ENCODE measurements at regions not wholly inside any gene's neighbourhood (a gene's known extent, or its start where the extent isn't known, plus 50 kb on each side); places are given as distances from the start of the nearest gene placed in this dataset.
"Not testable (repeated sequence)": the region's sequence is repeated elsewhere in the genome, so short reads cannot be mapped to it uniquely, and the experiment has no call there.

DNA sequence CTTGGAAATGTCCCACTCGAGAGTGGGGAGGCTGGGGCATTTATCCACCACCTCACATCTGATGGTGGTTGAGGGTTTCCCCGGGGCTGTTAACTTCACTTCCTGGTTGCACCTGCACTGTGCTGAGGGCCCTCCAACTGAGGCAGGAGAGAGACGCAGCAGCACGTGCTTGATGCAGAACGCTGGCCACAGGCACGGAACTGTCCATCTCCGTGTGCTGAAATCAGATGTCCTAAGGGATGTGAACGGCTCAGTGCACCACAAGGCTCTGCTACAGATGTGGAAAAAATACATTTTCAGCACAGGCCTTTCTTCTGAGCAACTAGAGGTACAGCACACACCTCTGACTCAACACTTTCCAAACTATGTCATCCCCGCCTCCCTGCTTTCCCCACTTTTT is 114.8 kb upstream of the C16orf82 start:
- no peak for FAIRE-seq

DNA sequence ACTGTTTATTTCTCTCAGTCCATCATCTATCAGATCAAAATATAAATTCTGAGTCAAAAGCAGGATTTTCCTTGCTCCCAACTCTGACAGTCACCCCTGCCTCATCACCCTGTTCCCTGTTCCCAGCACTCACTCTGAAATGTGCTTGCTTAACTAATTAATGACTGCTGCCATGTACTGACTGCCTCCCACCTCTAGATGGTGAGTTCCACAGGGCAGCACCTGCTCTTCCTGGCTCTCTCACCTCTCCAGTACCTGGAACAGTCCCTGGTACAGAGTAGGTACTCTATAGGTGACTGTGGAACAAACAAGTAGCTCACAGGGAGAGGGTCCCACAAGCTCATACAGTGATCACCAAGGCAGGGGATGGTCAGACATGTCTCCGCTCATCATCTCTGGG is 114.3 kb upstream of the C16orf82 start:
- no peak for DNase-seq (ENCODE audit: insufficient read length, low spot score)
- no peak for FAIRE-seq

More for the DNA sequence above, 114.8 kb upstream of the C16orf82 start:
- DNase-seq (ENCODE audit: insufficient read length, low spot score), result no peak

DNA sequence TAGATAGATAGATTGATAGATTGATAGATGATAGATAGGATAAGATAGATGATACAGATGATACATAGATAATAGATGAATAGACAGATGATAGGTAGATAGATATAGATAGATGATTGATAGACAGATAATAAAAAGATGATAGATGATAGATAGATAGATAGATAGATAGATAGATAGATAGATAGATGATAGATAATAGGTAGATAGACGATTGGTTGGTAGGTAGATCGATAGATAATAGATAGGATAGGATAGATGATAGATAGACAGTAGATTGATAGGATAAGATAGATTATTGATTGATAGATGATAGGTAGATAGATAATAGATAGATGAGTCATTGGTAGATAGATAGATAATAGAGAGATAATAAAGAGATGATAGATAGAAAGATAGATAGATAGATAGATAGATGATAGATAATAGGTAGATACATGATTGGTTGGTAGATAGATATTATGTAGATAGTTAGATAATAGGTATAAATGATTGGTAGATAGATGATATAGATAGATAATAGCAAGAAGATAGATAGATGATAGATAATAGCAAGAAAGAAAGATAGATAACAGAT is 109.4 kb upstream of the C16orf82 start:
- DNase-seq (ENCODE audit: insufficient read length, low spot score) (no peak), FAIRE-seq (no peak)

DNA sequence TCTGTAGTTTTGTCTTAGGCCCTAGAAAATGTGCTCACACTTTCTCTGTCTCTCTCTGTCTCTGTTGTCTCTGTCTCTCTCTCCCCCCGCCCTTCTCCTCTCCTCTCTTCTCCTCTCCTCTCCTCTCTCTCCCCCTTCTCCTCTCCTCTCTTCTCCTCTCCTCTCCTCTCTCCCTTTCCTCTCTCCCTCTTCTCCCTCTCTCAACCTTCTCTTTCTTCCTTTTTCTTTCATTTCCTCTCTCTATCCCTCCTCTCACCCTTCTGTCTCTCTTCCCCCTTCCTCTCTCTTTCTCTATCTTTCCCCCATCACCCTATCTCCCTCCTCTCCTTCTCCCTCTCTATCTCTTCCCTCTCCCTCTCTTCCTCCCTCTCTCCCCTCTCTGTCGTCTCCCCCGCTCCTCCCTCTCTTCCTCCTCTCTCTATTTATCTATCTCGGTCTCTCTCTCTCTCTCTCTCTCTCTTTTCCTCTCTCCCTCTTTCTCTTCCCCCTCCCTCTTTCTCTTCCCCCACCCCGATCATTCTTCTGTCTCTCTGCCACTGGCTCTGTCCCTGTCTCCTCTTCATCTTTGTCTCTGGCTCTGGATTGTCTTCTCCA is 107.2 kb upstream of the C16orf82 start:
- no peak for FAIRE-seq

DNA sequence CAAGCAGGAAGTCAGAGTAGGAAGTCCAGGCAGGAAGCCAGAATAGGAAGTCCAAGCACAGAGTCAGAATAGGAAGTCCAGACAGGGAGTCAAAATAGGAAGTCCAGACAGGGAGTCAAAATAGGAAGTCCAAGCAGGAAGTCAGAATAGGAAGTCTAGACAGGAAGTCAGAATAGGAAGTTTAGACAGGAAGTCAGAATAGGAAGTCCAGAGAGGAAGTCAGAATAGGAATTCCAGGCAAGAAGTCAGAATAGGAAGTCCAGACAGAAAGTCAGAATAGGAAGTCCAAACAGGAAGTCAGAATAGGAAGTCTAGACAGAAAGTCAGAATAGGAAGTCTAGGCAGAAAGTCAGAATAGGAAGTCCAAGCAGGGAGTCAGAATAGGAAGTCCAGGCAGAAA is 105.3 kb upstream of the C16orf82 start:
- DNase-seq (ENCODE audit: insufficient read length, low spot score), result no peak
- no peak for FAIRE-seq

More for the DNA sequence above, 107.2 kb upstream of the C16orf82 start:
- DNase-seq (ENCODE audit: insufficient read length, low spot score), result no peak

DNA sequence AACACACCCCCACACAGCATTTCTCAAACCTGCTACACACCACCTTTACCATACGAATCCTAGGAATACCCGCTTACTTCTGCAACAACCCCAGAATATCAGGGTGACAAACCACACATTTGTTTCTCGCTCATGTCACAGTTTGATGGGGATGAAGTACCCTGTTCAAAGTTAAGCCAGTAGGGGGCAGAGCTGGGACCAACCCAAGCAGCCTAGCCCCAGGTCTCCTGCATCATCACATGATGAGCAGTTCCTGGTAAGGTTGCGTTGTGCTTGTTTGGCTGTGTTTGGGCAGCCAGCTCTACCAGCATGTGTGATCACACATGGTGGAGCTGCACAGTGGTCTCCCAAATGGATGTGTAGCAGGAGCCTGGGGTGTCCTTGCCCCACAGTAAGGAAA is 103.6 kb upstream of the C16orf82 start:
- no peak for DNase-seq (ENCODE audit: insufficient read length, low spot score)

DNA sequence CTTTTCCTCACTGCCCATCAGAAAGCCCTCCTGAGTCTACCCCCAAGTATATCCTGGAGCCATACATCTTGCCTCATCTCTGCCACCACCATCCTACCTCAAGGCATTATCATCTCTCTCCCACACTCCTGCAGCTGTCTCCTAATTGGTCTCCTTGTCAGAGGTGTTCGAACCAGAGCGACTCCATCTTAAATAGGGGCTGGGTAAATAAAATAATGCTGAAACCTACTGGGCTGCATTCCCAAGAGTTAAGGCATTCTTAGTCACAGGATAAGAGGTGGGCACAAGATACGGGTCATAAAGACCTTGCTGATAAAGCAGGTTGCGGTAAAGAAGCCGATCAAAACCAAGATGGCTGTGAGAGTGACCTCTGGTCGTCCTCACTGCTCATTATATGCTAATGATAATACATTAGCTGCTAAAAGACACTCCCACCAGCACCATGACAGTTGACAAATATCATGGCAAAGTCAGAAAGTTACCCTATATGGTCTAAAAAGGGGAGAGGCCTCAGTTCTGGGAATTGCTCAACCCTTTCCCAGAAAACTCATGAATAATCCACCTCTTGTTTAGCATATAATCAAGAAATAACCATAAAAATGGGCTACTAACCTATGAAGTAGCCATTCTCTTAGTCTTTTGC is 97.0 kb upstream of the C16orf82 start:
- DNase-seq (ENCODE audit: insufficient read length, low spot score) (no peak), FAIRE-seq (no peak)

More for the DNA sequence above, 103.6 kb upstream of the C16orf82 start:
- FAIRE-seq, result no peak

DNA sequence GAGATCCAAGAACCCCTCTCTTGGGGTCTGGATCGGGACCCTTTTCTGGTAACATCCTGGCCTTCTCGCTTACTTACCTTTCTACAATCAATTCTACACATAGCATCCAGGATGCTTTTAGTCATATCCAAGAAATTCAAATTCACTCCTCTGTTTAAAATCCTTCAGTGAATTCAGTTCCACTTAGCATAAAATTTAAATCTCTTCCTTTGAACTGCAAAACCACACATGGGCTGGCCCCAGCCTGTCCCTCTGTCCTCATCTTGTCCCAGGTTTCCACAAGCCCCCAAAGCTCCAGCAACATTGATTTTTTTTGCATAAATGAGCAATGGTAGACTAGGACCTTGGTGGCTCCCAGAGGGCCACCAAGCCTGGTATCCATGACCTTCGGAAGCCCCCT is 96.4 kb upstream of the C16orf82 start:
- FAIRE-seq (no peak), DNase-seq (ENCODE audit: insufficient read length, low spot score) (no peak)

DNA sequence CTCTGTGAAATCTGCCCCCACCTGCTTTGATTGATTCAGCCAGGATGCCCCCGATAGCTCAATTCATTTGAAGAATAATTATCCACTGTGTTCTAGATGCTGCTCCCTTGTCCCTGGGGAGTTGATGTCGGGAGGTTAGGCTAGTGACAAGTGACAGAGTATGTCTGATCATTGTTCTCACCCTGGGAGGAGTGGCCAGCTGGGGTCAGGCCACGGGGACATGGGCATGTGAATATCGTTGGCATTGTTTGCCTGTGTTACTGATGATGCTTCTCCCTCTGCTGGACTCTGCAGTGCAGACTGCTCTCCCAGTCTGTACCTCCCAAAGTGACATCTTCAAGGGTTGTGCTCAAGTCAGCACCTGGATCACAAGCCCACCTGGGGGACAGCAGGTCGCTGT is 89.9 kb upstream of the C16orf82 start:
- FAIRE-seq (no peak), DNase-seq (ENCODE audit: insufficient read length, low spot score) (no peak)

DNA sequence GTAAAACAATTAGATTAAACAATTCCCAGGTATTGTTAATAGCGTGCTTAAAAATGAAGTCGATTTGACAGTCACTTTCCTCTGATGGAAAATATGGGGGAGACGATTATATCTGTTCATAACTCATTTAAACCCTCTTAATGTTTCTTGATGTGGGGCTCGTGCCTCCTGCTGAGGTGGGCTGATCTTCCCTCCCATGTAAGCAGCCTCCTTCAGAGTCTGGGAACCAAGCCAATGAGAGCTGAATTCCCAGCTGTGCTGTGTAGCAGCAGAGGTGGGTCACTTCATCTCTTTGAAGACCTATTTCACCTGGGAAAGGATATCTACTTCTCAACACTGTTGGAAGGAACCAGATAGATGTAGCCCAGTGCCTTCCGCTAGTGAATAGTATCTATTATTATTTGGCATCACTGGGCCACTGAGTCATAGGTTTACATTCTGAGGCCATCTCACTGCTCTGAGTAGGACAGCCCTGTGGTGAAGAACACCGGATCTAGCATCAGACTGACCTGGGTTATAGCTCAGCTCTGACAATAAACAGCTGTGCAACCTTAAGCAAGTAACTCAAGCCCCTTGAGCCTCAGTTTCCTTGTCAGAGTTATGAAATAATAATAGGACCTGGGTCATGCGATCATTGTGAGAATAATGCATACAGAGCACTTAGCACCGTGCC is 85.3 kb upstream of the C16orf82 start:
- FAIRE-seq (no peak), DNase-seq (ENCODE audit: insufficient read length, low spot score) (no peak)

DNA sequence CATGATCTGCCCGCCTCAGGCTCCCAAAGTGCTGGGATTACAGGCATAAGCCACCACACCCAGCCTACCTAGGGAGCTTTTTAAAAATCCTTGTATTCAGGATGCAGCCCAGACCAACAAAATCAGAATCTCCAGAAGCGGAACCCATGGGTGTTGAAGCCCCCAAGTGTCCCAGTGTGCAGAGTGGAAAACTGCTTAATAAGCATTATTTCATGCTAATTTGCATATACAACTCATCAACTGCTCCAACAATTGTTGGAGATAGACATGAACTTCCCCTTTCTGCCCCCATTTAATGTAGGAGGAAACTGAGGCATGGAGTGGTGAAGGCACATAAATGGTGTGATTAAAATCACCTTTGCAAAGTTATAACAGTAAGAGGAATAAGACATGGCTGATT is 84.3 kb upstream of the C16orf82 start:
- no peak for FAIRE-seq
- DNase-seq (ENCODE audit: insufficient read length, low spot score), result no peak

DNA sequence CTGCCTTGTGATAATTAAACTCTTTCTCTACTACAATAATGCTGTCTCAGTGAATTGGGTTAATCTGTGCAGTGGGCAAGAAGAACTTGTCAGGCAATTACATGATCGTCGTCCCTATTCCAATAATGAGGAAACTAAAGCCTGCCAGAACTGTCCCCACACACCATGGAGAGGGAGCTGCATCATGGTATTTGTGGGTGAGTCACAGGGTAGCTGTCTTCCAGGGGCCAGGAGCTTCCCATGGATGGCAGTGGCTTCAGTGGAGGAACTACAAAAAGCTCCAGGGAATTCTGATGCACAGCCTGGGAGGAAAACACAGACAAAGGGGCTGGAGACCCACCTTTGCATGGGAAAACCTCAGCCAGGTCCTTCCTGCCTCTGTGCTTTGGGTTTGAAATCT is 83.3 kb upstream of the C16orf82 start:
- FAIRE-seq (no peak), DNase-seq (ENCODE audit: insufficient read length, low spot score) (no peak)

DNA sequence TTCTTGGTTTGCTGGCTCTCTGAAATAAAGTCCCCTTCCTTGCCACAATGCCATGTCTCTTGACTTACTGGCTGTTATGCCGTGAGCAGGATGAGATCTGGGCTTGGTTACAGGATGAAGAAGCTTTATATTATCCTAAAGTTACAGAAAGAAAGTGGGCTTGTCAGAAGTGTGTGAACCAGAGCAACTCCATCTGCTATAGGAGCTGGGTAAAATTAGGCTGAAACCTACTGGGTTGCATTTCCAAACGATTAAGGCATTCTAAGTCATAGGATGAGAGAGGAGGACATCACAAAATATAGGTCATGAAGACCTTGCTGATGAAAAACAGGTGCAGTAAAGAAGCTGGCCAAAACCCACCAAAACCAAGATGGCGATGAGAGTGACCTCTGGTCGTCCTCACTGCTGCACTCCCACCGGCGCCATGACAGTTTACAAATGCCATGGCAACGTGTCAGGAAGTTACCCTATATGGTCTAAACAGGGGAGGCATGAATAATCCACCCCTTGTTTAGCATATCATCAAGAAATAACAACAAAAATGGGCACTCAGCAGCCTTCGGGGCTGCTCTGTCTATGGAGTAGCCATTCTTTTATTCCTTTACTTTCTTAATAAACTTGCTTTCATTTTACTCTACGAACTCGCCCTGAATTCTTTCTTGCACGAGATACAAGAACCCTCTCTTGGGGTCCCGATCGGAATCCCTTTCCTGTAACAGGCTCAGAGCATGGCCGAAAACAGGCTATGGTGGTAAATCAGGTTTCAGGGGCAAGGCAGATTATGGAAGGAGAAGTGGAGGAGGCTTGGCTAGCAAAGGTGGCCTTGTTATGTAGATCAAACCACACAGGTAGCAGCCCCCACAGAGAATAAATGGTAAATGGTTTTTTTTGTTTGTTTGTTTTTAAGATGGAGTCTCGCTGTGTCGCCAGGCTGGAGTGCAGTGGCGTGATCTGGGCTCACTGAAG is 81.3 kb upstream of the C16orf82 start:
- no peak for FAIRE-seq
- DNase-seq (ENCODE audit: insufficient read length, low spot score), result no peak

DNA sequence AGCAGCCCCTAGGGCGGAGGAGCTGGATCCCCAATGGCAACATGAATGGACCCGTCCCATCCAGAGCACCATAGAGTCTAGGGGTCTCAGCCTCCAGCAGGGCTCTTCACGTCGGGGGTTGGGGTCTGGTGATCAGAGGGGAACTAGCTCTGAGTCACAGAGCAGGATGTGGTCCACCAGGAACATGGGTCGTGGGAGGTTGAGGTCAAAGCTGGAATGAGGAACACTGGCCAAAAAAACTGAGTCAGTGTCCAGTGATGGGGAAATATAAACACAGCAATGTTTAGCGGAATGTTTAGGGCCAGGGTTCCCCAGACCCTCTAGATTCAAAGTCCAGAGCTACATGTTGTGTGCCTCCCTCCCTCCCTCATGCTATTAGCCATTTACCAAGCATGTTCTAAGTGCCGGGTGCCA is 79.1 kb upstream of the C16orf82 start:
- DNase-seq (ENCODE audit: insufficient read length, low spot score), result no peak
- FAIRE-seq, result no peak

DNA sequence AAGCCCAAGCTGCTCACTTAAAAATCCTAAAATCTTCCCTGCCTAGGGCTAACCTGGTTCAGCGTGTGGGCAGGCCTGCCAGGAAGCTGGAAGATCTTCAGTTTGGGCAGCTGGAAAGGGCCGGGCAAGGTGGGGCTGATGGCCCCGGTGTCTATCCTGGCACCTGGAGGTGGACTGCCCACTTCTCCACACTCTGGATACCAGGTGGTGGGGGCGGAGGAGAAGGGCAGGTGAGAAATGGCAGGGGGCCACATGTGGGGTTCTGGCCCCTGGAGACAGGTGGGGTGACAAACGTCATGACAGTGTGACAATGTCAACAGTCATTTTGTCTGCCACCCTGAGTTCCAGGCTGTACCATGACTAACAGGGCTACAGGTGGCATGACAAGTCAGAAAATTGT is 78.5 kb upstream of the C16orf82 start:
- DNase-seq (ENCODE audit: insufficient read length, low spot score), result no peak

DNA sequence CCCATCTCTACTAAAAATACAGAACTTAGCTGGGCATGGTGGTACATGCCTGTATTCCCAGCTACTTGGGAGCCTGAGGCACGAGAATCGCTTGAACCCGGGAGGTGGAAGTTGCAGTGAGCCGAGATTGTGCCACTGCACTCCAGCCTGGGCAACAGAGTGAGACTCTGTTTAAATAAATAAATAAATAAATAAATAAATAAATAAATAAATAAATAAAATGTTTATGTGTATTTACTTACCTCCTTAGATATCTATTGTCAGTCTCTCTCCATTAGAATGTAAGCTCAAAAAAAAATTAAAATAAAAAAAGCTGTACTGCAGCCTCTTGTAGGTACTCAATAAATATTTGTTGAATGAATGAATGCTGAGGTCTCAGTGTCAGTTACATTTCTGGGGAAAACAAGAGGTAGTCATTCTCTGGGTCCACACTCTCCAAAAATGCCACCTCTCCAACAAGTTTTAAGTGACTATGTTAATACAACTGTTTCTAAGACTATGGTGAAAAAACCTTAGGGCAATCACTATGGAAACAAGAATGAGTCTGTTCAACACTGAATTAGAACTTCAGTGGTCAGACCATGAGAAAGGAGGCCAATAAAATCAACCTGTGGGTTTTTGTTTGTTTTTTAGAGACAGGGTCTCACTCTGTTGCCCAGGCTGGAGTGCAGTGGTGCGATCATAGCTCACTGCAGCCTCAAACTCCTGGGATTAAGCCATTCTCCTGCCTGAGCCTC is 76.2 kb upstream of the C16orf82 start:
- DNase-seq (ENCODE audit: insufficient read length, low spot score), result not testable (repeated sequence)

More for the DNA sequence above, 78.5 kb upstream of the C16orf82 start:
- no peak for FAIRE-seq

DNA sequence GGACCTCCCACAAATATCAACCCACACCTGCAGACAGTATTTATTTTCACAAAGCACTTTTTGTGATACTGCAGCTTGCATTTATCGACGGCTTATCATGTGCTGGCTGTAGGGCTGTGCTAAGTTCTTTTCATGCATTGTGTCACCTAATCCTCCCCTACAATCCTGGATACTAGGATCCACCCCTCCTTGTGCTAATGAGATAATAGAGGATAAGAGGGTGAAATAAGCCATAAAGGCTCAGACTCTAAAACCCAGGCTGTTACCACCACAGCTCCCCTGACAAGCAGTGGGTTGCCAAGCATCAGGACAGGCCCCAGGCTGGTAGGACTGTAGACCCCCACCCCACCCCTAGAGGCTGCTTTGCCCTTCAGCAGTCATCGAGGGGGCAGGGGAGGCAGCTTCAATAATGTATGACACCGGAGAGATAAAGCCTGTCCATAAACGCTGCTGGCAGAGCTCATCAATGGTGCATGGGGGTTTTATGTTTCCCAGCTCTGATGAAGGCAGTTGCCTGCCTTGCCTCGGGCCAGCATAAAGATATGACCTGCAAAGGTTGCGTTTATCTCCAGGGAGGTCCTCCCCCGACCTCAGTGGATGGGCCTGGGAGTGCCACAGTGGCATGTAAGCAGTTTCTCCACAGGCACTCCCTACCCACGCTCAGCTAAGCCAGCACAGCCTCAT is 73.9 kb upstream of the C16orf82 start:
- DNase-seq (ENCODE audit: insufficient read length, low spot score) (no peak), FAIRE-seq (no peak)

More for the DNA sequence above, 76.2 kb upstream of the C16orf82 start:
- FAIRE-seq, result not testable (repeated sequence)

DNA sequence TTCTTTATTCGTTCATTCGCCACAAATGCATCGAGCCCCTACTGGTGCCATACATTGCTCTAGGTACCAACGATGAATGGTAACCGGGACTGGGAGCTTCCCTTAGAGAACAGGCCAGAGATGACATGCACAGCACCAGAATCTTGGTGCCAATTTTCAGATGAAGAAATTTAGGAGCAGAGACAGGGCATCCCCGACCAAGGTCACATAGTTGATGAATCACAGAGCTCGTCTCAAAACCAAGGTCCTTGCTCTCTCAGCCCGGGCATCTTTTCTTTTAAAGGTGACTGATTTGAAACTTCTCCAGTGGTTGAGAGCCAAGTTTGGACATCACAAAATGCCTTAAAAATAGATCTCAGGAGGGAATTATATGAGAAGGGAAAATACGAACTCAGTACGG is 73.2 kb upstream of the C16orf82 start:
- DNase-seq (ENCODE audit: insufficient read length, low spot score), result no peak
- FAIRE-seq, result no peak

DNA sequence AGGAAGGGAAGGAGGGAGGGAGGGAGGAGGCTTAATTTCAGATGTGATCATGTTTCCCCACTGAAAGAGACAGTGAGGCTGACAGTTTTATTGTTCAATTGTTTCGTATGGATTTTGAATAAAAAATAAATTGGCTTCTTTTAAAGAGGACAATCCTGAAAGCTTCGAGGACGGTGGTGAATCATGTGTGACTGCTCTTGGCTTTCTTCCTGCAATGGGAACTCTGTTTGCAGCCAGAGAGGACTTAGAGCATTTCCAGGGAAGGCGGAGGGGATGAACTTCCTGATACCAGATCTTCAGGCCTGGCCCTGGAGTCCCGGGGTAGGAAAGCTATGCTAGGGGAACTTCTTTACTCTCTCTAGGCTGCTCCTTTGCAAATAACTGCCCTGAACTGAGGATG is 72.8 kb upstream of the C16orf82 start:
- no peak for FAIRE-seq

More for the DNA sequence above, 72.8 kb upstream of the C16orf82 start:
- no peak for DNase-seq (ENCODE audit: insufficient read length, low spot score)
